ENCODE measurements at regions not wholly inside any gene's neighbourhood (a gene's known extent, or its start where the extent isn't known, plus 50 kb on each side); places are given as distances from the start of the nearest gene placed in this dataset.
"Not testable (repeated sequence)": the region's sequence is repeated elsewhere in the genome, so short reads cannot be mapped to it uniquely, and the experiment has no call there.

DNA sequence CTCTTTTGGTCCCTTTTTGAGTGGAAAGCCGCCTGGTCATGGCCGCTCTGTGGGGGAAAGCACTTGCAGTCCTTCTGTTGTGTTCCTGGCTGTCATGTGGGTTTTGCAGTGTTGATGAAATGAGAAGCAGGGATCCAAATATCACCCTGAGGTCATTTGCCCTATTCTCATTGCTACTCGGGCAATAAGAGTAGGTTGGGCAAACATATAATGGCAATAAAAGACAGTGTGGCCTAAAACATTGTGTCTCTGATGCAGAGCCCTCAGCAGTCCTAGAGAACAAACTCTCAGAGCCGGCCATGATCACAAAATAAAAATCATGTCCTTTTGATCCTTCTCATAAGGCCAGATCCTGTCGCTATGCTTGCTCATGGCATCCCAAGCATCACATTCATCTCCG is 361.1 kb upstream of the KLF4 start:
- no peak for DNase-seq

DNA sequence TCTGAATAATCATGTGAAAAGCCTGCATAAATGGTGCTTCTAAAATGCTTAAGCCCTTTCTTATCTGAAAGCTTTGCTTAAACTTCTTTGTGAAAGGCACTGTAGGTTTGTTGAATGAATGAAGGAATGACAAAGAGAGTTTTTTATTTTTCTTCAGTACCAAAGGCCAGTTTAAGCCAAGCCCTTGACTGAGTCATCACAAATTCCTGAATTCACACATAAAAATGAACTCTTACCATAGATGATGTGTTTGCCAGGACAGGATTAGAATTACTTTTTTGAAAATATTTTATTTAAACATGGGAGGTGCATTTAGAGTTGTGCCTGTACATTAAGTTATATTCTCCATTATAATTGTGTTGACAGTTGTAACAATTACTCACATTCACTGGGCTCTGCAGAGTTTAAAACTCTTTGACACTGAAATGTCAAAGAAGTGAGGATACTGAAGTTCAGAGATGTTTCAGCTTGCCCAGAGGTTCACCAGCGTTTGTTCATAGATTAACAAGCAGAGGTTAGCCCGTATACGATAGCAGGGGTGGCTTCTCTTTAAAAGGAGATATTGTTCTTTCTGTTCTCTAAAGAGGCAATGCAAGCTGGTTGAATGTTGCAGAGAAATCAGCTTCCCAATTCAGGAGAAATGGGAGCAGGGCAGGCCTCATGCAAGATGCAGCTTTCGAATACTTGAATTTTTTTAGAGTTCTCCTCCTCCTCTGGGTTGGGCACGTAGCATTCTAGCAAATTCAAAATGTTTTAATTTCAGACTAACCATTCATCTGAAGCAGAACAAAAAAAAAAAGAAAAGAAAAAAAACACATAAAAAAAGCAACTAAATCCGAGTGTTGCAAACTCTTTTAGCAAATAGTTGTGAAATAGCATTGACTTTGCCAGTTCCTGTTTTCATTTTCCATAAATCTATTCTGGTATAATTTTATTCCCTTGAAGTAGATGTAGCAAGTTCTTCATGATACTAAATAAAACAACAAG is 358.7 kb upstream of the KLF4 start:
- peak; percentile 5 to 18 for DNase-seq

DNA sequence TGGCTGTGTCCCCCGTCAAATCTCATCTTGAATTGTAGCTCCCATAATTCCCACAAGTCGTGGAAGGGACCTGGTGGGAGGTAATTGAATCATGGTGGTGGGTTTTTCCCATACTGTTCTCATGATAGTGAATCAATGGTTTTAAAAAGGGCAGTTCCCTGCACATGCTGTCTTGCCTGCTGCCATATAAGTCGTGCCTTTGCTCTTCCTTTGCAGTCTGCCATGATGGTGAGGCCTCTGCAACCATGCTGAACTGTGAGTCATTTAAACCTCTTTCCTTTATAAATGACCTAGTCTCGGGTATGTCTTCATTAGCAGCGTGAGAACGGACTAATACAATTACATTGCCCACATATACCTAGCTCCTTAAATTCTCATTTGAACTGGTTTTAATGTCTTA is 353.0 kb upstream of the KLF4 start:
- no peak for DNase-seq

DNA sequence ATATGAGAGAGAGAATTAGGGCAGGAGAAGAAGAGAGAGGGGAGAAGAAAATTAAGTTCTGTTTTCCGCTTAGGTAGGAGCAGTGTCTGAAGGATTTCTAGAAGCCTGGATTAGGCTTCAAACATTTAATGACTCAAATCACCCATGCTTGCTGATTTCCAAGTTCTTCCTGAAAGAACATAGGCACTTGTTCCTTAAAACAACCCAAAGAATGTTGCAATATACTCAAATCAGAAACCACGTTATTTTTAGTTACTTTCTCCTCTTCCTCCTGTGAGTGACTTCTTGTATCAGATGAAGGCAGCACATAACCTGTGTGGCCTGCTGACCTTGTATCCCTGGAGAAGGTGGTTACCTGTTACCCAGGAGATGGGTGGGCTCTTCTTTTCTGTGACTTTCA is 351.5 kb upstream of the KLF4 start:
- peak; percentile 4 to 26 for DNase-seq

DNA sequence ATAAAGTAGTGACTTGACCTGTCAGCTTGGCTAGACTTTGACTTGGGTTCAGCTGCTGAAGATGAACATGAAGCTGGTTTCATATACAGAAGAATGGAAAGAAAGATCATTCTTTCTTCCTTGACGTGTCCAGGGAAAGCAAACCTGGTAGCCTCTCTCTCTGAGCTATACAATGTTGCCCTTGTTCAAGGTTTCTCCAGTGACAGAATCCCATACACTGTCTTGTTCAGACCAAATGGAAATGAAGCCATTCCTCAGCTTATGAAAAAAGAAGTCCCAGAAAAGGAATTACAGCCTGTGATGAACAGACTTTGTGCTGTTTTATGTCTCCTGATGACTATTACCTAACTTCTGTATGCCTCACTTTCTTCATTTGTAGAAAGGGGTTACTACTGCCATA is 349.8 kb upstream of the KLF4 start:
- no peak for DNase-seq

DNA sequence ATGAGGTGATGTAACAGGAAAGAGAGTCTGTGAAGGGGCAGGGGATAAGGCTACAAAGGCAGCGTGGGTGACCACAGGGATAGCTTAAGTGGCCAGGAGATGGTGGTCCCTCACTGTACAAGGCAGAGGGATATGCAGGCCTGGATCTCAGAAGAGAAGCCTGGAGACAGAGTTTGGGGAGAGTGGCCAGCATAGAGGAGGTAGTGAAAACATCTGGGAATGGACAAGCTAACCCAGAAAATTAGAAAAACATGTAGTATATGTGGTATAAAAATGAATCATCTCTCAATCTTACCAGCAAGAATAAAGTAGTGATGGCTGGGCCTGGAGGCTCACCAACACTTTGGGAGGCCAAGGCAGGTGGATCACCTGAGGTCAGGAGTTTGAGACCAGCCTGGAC is 349.2 kb upstream of the KLF4 start:
- no peak for DNase-seq

DNA sequence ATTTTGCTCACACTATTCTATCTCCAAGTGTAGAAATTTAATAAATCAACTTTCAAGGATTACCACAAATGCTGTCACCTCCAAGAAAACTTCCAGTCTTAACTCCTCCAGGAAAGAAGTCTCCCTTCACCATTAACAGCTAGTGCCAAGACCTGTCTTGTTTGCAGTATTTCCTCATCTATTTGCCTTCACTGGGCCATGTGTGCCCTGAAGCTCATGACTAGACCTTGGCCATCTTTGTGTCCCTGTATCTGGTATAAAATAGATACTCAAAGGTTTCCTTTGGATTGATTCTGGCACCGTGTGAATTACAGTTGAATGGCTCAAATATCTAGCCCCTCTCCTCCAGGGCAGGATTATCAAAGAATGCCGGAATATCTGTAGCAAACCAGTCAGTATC is 346.7 kb upstream of the KLF4 start:
- no peak for DNase-seq

DNA sequence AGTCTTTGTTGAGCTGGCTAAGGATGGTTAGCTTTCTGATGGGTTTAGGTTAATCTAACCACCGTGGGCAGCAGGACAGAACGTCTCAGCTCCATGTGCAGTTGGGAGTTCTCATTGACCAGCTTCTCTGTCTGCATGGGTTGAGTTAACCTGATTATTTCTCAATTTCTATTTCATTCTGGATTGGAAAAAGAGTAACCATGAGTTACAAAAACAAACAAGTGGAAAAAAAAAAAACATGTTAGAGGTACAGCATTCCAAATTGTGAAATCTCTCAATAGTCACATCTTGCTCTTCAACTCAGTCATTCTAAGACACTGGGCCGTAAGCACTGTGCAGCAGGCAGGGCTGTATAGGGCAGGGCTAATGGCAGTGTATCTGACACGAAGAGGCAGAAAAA is 343.7 kb upstream of the KLF4 start:
- DNase-seq, result no peak

DNA sequence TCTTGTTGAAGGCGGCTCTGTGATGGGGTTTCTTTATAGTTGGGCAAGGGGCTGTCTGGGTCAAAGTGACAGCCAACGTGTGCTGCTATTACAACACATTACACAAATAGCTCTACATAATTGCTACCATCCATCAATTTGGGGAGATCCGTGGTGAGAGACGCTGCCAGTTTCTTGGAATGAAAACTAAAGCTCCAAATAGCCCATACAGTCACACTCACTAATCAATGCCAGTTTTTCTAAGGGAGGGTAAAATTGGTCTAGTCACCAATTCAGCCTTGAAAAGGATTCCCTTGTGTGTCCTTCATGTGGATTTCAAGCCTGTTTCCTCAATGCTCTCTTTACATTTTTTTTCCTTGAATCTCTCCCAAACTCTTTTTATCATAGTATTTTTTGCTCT is 343.3 kb upstream of the KLF4 start:
- DNase-seq, result no peak

DNA sequence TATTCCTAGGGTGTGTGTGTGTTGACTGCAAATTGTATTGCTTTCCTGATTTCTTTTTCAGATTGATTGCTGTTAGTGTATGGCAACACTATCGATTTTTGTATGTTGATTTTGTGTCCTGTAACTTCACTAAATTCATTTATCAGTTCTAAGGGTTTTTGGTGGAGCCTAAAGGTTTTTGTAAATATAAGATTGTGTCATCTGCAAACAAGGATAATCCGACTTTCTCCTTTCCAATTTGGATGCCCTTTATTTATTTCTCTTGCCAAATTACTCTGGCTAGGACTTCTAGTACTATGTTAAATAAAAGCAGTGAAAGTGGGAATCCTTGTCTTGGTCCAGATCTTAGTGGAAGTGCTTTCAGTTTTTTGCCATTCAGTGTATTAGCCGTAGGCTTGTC is 340.9 kb upstream of the KLF4 start:
- no peak for DNase-seq

DNA sequence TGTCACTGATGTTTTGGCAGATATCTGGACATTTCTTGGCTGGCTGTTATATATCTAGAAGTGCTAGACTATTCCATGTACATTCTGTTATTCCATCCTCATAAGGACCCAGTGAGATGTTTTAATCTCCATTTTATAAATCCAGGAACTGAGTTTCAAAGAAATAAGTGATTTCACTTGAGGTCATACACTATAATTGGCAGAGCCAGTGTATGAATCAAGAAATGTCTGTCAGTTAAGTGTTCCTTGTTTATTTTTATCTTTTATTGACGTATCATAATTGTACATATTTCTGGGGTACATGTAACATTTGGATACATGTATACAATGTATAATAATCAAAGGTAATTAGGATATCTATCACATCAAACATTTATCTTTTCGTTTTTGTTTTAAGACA is 338.3 kb upstream of the KLF4 start:
- DNase-seq, result no peak

DNA sequence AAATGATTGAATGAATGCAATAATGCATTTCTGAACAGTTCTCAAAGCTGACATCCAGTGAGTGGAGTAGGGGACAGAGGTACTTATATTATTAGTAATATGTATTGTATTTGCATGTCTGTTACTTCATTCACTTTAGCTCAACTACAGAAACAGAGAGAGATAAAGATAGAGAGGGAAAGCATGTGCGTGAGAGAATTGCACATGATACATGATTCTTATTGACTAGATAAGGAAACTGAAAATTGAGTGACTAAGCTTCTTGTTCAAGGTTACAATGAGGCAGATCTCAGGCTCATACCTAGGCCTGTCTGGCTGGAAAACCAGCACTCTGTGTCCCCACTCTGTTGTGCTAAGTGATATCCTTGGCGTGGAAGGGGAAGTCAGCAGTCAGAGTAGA is 337.7 kb upstream of the KLF4 start:
- no peak for DNase-seq

DNA sequence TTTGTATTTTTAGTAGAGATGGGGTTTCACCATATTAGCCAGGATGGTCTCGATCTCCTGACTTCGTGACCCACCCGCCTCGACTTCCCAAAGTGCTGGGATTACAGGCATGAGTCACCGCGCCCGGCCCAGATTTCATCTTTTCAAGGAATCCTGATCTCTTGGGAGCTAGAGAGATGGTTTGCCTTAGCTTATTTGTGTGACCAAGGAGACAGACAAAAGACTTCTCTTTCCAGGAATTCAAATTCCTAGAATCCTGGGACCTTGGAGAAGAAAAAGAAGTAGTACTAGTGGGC is 337.1 kb upstream of the KLF4 start:
- DNase-seq, result not testable (repeated sequence)

DNA sequence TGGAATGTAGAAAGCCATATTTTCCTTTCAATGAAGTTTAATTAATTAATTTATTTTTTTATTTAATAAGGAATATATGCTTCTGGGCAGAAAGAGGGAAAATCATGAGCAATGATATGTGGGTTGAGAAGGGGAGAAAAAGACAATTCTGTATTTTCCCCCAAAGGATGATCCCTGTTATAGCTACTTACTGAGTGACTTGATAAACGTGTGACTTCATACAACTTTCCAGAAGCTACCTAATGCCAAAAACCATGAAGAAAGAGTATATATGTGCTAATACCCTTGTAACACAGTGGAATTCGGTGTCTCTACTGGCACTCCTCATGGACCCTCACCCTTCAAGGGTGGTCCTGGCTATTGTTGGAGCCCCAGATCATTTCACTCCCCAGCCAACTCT is 335.0 kb upstream of the KLF4 start:
- no peak for DNase-seq

DNA sequence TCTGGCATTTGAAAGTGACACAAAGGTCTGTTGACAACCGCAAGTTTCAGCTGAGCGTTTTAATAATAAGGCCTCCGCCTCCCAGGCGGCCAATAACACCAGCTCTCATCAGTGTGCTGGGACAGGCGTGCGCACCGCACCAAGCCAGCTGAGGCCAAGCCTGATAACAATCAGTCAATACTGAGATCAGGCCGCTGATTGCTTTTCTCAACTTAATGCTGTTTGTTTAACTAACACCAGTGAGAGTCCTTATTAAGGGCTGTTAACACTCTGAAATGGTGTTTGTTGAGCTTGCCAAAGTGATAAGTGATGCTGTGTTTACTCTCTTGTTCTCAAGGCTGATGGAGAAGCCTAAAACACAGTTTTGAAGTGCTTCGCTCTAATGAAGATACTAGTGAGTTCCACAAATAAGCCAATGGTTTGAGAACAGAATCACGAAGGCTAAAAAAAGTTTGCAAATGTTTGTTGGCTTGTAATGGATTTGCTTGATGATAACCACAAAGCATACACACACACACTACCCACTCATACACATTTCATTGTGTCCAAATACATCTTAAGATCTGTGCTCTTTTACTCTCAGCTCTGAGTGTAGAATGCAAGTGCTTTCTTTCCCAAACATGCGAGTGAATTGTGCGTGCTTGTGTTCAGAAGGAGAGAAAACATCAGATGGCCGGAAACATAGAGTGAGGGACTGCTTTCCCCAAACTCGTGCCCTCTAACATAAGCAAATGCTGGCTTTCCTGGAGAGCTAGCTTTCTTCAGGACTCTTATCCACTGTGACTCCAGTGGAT is 330.4 kb upstream of the KLF4 start:
- DNase-seq, result no peak

DNA sequence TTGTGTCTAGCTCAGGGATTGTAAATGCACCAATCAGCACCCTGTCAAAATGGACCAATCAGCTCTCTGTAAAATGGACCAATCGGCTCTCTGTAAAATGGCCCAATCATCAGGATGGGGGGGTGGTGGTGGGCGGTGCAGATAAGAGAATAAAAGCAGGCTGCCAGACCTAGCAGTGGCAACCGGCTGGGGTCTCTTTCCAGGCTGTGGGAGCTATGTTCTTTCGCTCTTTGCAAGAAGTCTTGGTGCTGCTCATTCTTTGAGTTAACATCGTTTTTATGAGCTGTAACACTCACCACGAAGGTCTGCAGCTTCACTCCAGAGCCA is 328.9 kb upstream of the KLF4 start:
- not testable (repeated sequence) for DNase-seq

DNA sequence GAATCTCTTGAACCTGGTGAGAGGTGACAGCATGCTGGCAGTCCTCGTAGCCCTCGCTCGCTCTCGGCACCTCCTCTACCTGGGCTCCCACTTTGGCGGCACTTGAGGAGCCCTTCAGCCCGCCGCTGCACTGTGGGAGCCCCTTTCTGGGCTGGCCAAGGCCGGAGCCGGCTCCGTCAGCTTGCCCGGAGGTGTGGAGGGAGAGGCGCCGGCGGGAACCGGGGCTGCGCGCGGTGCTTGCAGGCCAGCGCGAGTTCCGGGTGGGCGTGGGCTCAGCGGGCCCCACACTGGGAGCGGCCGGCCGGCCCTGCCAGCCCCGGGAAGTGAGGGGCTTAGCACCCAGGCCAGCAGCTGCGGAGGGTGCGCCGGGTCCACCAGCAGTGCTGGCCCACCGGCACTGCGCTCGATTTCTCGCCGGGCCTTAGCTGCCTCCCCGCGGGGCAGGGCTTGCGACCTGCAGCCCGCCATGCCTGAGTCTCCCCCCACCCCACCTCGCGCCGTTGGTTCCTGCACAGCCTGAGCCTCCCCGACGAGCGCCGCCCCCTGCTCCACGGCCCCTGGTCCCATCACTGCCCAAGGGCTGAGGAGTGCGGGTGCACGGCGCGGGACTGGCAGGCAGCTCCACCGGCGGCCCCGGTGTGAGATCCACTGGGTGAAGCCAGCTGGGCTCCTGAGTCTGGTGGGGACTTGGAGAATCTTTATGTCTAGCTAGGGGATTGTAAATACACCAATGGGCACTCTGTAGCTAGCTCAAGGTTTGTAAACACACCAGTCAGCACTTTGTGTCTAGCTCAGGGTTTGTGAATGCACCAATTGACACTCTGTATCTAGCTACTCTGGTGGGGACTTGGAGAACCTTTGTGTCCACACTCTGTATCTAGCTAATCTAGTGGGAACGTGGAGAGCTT is 328.3 kb upstream of the KLF4 start:
- DNase-seq, result not testable (repeated sequence)

DNA sequence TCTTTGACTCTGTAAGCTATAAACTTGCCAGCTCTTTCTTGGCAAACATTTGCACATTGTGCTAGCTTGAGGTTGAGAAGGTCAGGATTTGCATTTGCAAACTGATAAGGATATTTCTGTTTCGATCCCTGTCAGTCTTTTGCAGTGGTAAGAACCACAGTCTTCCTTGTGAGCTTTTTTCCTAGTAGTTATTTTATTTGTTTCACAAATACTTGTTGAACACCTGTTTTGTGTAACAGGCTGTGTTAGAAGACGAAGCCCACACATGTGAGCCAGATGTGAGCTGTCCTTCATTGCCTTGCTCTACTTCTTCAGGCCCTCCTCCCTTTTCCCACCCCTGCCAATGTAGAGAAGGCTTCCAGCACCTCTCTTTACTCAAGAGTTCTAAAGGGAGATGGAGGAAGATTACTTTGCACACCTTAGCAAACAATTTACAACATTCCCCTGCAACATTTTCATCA is 327.0 kb upstream of the KLF4 start:
- no peak for DNase-seq

DNA sequence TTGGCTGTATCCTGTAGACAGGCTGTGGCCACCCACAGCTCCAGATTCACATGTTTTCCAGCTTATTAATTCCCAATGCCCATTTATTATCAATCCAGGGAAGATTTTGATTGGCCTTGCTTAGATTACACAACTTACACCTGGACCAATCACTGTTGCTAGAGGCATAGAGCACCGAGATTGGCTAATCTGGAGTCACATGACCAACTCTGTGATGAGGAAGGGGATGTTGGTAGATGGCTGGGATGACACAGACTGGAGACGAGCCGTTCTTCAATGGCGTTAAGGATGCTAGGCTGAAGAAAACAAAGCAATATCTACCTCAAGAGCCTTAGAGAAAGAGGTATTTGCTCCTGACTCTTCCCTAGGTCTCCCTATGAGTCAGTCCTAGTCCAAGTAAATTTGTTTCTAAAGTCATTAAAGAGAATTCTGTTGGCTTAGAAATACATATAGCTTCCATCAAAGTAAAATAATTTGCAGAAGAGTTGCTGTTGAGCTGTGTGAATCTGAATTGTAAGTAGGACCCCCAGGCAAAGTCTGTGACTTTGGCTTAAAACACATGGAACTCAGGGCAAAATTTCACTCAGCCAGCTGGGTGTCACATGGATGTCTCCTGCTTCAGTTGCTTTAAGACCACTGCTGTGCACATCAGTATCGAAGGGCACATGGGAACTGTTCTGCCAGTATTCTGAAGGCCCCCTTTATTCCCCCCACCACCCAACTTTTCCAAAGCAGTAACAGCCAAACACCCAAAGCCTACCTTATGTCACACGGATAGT is 326.4 kb upstream of the KLF4 start:
- no peak for DNase-seq

DNA sequence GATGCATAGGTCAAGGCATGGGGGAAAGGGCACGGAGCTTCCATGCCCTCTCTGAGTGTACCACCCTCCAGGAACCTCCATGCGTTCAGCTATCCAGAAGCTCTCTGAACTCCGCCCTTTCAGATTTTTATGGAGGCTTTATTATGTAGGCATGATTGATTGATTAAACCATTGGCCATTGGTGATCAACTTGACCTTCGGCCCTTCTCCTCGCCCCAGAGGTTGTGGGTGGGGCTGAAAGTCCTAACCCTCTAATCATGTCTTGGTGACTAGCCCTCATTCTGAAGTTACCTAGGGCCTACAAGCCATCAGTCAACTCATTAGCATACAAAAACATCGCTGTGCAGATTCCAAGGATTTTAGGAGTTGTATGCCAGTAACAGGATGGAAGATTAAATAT is 323.7 kb upstream of the KLF4 start:
- no peak for DNase-seq

DNA sequence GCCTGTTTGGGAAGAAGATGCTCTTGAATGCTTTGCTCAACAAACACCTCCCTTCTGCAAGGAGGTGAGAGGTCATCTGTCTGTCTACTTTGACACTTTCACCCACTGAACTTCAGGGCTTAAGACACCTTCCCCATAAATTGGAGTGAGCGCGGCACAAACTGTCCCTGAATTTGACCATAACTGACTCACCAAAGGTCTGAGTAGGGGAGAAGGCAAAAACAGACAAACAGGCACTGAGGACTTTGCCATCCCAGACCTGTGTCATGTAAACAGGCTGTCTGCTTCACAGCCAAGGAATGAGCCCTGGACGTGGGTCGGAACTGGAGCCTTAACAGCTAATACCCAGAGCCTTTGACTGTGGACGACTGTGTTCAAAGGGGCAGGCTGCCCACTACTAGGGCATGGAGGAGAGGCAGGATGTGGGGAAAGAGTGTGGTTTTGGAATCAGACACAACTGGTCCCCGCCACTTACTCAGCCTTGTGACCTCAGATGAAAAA is 320.9 kb upstream of the KLF4 start:
- no peak for DNase-seq

DNA sequence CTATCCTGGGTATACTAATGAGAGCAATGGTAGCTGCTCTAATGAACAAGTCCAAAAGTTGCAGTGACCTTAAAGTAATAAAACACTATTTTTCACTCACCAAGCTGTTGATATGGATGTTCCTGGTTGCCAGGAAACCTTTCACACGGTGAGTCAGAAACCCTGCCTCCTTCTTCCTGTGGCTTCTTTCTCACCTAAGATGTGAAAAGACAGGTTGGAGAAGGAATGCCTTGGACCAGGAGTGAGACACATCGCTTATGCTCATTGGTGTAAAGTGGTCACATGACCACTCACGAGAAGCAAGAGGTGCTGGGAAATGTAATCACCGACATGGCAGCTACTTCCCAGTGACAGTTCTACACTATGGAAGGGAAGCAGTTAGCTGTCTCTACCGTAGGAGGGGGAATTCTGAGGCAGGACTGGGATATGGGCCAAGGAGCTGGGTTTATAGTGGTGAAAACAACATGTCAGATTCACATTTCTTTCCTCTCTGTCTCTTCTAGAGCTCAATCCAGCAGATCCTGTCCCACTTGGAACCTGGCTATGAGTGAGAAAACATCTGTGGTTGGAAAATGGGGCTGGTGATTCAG is 320.4 kb upstream of the KLF4 start:
- no peak for DNase-seq

Data from Kasumi-1 (cell line).